H1 (cell line): ENCODE measurements at regions not wholly inside any gene's neighbourhood (a gene's known extent, or its start where the extent isn't known, plus 50 kb on each side); places are given as distances from the start of the nearest gene placed in this dataset.

Experiments used
- CTCF ChIA-PET: fragments of 300-600 bp; sonication (Branson Sonifier 250); formaldehyde crosslinking; loops from one replicate; lab custom pipeline; 2021; ENCODE audit not compliant: partially characterized antibody; lab: Charles Lee
- POLR2A ChIA-PET: fragments of 300-600 bp; sonication (Branson Sonifier 250); formaldehyde crosslinking; loops from one replicate; lab custom pipeline; 2021; ENCODE audit warnings: inconsistent platforms; ENCODE audit not compliant: partially characterized antibody; lab: Charles Lee
- DNase-seq, 2 experiments: peaks; one replicate each; pipeline versions ENCODE4 v3.0.0 to v3.0.0-alpha.2; 2010 to 2022; ENCODE audit warnings: low spot score in 2 of 2, low read depth in 1 of 2, mixed read lengths in 1 of 2
- FAIRE-seq: peaks from 2 replicates; lab custom pipeline; 2011; peaks lifted over from hg19 to GRCh38; lab: Jason Lieb, UNC
- H2AFZ ChIP-seq: 2 replicates; pipeline ENCODE4 v1.8.1; 2012; ENCODE audit warnings: low read length, inconsistent platforms
- H2AK5ac ChIP-seq: 2 replicates; pipeline ENCODE4 v1.6.1; 2013; ENCODE audit warnings: low read depth, low read length
- H2BK120ac ChIP-seq: replicated peaks from 2 replicates; pipeline ENCODE3; 2013; ENCODE audit warnings: low read depth, low read length, inconsistent platforms
- H2BK12ac ChIP-seq: 2 replicates; pipeline ENCODE4 v1.6.1; 2013; ENCODE audit warnings: low read depth, low read length
- H2BK15ac ChIP-seq: 2 replicates; pipeline ENCODE4 v1.6.1; 2013; ENCODE audit warnings: low read length
- H2BK20ac ChIP-seq: 2 replicates; pipeline ENCODE4 v1.6.1; 2013; ENCODE audit warnings: low read length
- H2BK5ac ChIP-seq: 2 replicates; pipeline ENCODE4 v1.6.1; 2013; ENCODE audit warnings: low read depth, low read length
- H3K14ac ChIP-seq: 2 replicates; pipeline ENCODE4 v1.6.1; 2013; ENCODE audit warnings: inconsistent platforms; ENCODE audit not compliant: insufficient read length
- H3K18ac ChIP-seq: 2 replicates; pipeline ENCODE4 v1.6.1; 2013; ENCODE audit warnings: low read length; ENCODE audit errors: extremely low read depth
- H3K23ac ChIP-seq: 2 replicates; pipeline ENCODE4 v1.6.1; 2013; ENCODE audit warnings: inconsistent platforms; ENCODE audit not compliant: insufficient read length
- H3K23me2 ChIP-seq: 2 replicates; pipeline ENCODE4 v1.6.1; 2013; ENCODE audit warnings: low read depth, low read length
- H3K27ac ChIP-seq: 2 replicates; pipeline ENCODE4 v1.6.1; 2011; ENCODE audit warnings: low read depth, low read length, inconsistent platforms
- H3K27me3 ChIP-seq, 4 experiments: replicated peaks in 1 of 4; 1 replicate in 1 of 4; 2 replicates in 3 of 4; pipeline versions ENCODE4 v1.6.1 to v1.8.1; 2011 to 2013; ENCODE audit warnings: low read length in 3 of 4, mild to moderate bottlenecking in 3 of 4, inconsistent platforms in 2 of 4, mixed read lengths in 2 of 4, moderate library complexity in 1 of 4; ENCODE audit not compliant: control insufficient read depth in 3 of 4, insufficient read depth in 3 of 4; ENCODE audit errors: extremely low read depth in 1 of 4
- H3K36me3 ChIP-seq, 4 experiments: 2 replicates each; pipeline versions ENCODE4 v1.6.1 to v1.8.1; 2011 to 2013; ENCODE audit warnings: mild to moderate bottlenecking in 4 of 4, low read length in 3 of 4, moderate library complexity in 2 of 4, control low read depth in 1 of 4, inconsistent platforms in 1 of 4; ENCODE audit not compliant: insufficient read depth in 4 of 4, control insufficient read depth in 2 of 4
- H3K4ac ChIP-seq: replicated peaks from 2 replicates; pipeline ENCODE3; 2013; ENCODE audit warnings: low read length, low read depth, mixed read lengths, inconsistent platforms; ENCODE audit not compliant: insufficient read length
- H3K4me1 ChIP-seq, 4 experiments: replicated peaks in 1 of 4; 1 replicate in 1 of 4; 2 replicates in 3 of 4; pipeline versions ENCODE4 v1.6.1 to v1.8.1; 2011 to 2013; ENCODE audit warnings: low read length in 3 of 4, inconsistent platforms in 2 of 4, mixed read lengths in 1 of 4; ENCODE audit not compliant: insufficient read depth in 4 of 4, control insufficient read depth in 3 of 4
- H3K4me2 ChIP-seq, 2 experiments: 2 replicates each; pipeline versions ENCODE4 v1.6.1 to v1.8.1; 2011 to 2013; ENCODE audit warnings: low read depth in 2 of 2, low read length in 2 of 2, control low read depth in 1 of 2, inconsistent platforms in 1 of 2, mild to moderate bottlenecking in 1 of 2; ENCODE audit not compliant: insufficient read depth in 1 of 2
- H3K4me3 ChIP-seq, 4 experiments: fragments of 200-600, 300-600 bp in 1 of 4; sonication (generic), shearing (Covaris generic), sonication (Bioruptor Twin) in 1 of 4; 2 replicates each; pipeline versions ENCODE4 v1.5.1 to v1.8.1; 2011 to 2016; ENCODE audit warnings: low read length in 4 of 4, low read depth in 3 of 4, control low read depth in 2 of 4, inconsistent platforms in 2 of 4, mild to moderate bottlenecking in 2 of 4, mixed read lengths in 1 of 4, moderate library complexity in 1 of 4; ENCODE audit not compliant: insufficient read depth in 2 of 4; ENCODE audit errors: extremely low read depth in 1 of 4
- H3K56ac ChIP-seq: replicated peaks from 2 replicates; pipeline ENCODE3; 2013; ENCODE audit warnings: low read depth, mild to moderate bottlenecking, mixed read lengths, low read length, inconsistent platforms; ENCODE audit not compliant: insufficient read length
- H3K79me1 ChIP-seq: 2 replicates; pipeline ENCODE4 v1.6.1; 2013; ENCODE audit warnings: low read depth, low read length, control low read depth
- H3K79me2 ChIP-seq, 2 experiments: 2 replicates each; pipeline versions ENCODE4 v1.6.1 to v1.8.1; 2012 to 2013; ENCODE audit warnings: low read length in 2 of 2, mild to moderate bottlenecking in 2 of 2, inconsistent platforms in 1 of 2; ENCODE audit not compliant: insufficient read depth in 2 of 2, control insufficient read depth in 1 of 2
- H3K9ac ChIP-seq, 4 experiments: replicated peaks in 1 of 4; 1 replicate in 1 of 4; 2 replicates in 3 of 4; pipeline versions ENCODE4 v1.6.1 to v1.8.1; 2011 to 2013; ENCODE audit warnings: low read depth in 3 of 4, low read length in 3 of 4, control low read depth in 2 of 4, mild to moderate bottlenecking in 2 of 4, moderate library complexity in 2 of 4, inconsistent platforms in 1 of 4; ENCODE audit errors: extremely low read depth in 1 of 4
- H3K9me3 ChIP-seq, 2 experiments: 2 replicates each; pipeline versions ENCODE4 v1.6.1 to v1.8.1; 2012 to 2013; ENCODE audit warnings: mild to moderate bottlenecking in 2 of 2, moderate library complexity in 2 of 2, control low read depth in 1 of 2, inconsistent platforms in 1 of 2, low read depth in 1 of 2, low read length in 1 of 2, mixed read lengths in 1 of 2; ENCODE audit not compliant: insufficient read depth in 2 of 2
- H4K20me1 ChIP-seq, 2 experiments: replicated peaks in 1 of 2; 2 replicates each; pipeline versions ENCODE3 to v1.8.1; 2011 to 2013; ENCODE audit warnings: inconsistent platforms in 2 of 2, low read length in 2 of 2, mild to moderate bottlenecking in 1 of 2; ENCODE audit not compliant: insufficient read depth in 2 of 2, control insufficient read depth in 1 of 2
- H4K5ac ChIP-seq: 2 replicates; pipeline ENCODE4 v1.6.1; 2013; ENCODE audit warnings: low read length, low read depth, mixed read lengths, inconsistent platforms; ENCODE audit not compliant: insufficient read length
- H4K8ac ChIP-seq: 2 replicates; pipeline ENCODE4 v1.8.0; 2013; ENCODE audit warnings: mild to moderate bottlenecking, moderate library complexity, low read length, inconsistent platforms; ENCODE audit not compliant: insufficient read depth; ENCODE audit errors: extremely low read depth
- H4K91ac ChIP-seq: replicated peaks from 2 replicates; pipeline ENCODE3; 2013; ENCODE audit warnings: low read length, mixed read lengths, inconsistent platforms; ENCODE audit not compliant: insufficient read length
- BRCA1 ChIP-seq: IDR thresholded peaks from 2 replicates; pipeline ENCODE4 v1.6.1; 2012; ENCODE audit warnings: low read depth, low read length, improper control_type of control experiment
- CREB1 ChIP-seq: IDR thresholded peaks from 2 replicates; pipeline ENCODE4 v1.6.1; 2012; ENCODE audit warnings: inconsistent platforms
- EZH2 ChIP-seq: fragments of 200-600 bp; sonication (generic); IDR thresholded peaks from 2 replicates; pipeline ENCODE4 v1.7.1; 2012; ENCODE audit warnings: low read depth, mild to moderate bottlenecking, moderate library complexity, low read length, inconsistent platforms; ENCODE audit not compliant: severe bottlenecking
- JUN ChIP-seq: IDR thresholded peaks from 2 replicates; pipeline ENCODE4 v1.6.1; 2011; ENCODE audit warnings: low read depth, mild to moderate bottlenecking, improper control_type of control experiment, low read length
- NRF1 ChIP-seq: IDR thresholded peaks from 2 replicates; pipeline ENCODE4 v1.6.1; 2011; ENCODE audit warnings: mild to moderate bottlenecking, low read depth, low read length, improper control_type of control experiment
- RAD21 ChIP-seq, 2 experiments: IDR thresholded peaks in 1 of 2; conservative IDR thresholded peaks in 1 of 2; 2 replicates each; pipeline ENCODE4 v1.6.1; 2011; ENCODE audit warnings: low read depth in 2 of 2, low read length in 2 of 2, improper control_type of control experiment in 1 of 2, inconsistent platforms in 1 of 2, mild to moderate bottlenecking in 1 of 2, moderate library complexity in 1 of 2
- RFX5 ChIP-seq: IDR thresholded peaks from 2 replicates; pipeline ENCODE4 v1.6.1; 2011; ENCODE audit warnings: low read depth, low read length, improper control_type of control experiment, borderline replicate concordance
- SAP30 ChIP-seq: fragments of 300-600 bp; sonication (generic); IDR thresholded peaks from 2 replicates; pipeline ENCODE4 v1.7.1; 2012; ENCODE audit warnings: low read length, moderate library complexity, mild to moderate bottlenecking, inconsistent platforms; ENCODE audit not compliant: insufficient read depth, insufficient replicate concordance
- SRF ChIP-seq: IDR thresholded peaks from 2 replicates; pipeline ENCODE4 v1.6.1; 2011; ENCODE audit warnings: mild to moderate bottlenecking, low read depth, low read length, moderate library complexity
- TBP ChIP-seq: IDR thresholded peaks from 2 replicates; pipeline ENCODE4 v1.6.1; 2011; ENCODE audit warnings: low read depth, low read length, improper control_type of control experiment
- USF2 ChIP-seq: IDR thresholded peaks from 2 replicates; pipeline ENCODE4 v1.6.1; 2011; ENCODE audit warnings: low read length, improper control_type of control experiment
- YY1 ChIP-seq: IDR thresholded peaks from 2 replicates; pipeline ENCODE4 v1.6.1; 2011; ENCODE audit warnings: low read depth, mild to moderate bottlenecking, low read length
- WGBS, 2 experiments: shearing (Covaris generic) in 1 of 2; methylation state at CpG; one replicate each; pipeline versions ENCODE4 v1.1.6 to v1.1.7; 2013 to 2015; ENCODE audit warnings: low lambda C conversion rate in 2 of 2, mixed read lengths in 2 of 2, inconsistent platforms in 1 of 2, low coverage in 1 of 2, missing lambda C conversion rate in 1 of 2; ENCODE audit not compliant: insufficient replicate concordance in 2 of 2, insufficient coverage in 1 of 2, insufficient read length in 1 of 2; ENCODE audit errors: extremely low coverage in 1 of 2, missing lambda C conversion rate in 1 of 2; 5-methylcytosine and 5-hydroxymethylcytosine counted together
- TF ChIP-seq, protein P1 (sequence below): IDR thresholded peaks from 2 replicates; pipeline ENCODE4 v1.6.1; 2011; ENCODE audit warnings: low read depth, mild to moderate bottlenecking, low read length; ENCODE audit not compliant: insufficient read depth

DNA sequence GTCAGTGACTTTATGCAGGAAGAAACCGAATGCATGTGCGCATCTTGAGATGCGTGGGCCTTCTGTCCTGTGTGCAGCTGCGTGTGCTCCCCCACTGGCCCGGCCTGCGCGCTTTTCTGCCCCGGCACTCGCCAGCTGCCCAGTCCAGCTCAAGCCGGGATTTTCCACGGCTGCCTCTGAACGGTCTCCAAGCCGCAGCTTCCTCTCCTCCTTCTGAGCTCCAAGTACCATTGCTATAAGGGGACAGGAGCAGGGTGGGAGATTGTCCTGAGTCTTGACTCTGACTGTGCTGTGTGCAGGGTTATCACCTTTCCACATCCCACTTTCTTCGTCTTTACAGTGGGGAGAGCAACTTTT is 302.8 kb downstream of the THBS2 start:
- DNase-seq (no peak), FAIRE-seq (no peak)
- no peaks in the 10 kb centered on the region for H3K36me3 ChIP-seq
- H3K4me1 ChIP-seq = no peaks in the 10 kb centered on the region
- no peak overlapping the region for H2BK20ac ChIP-seq
- H2BK15ac ChIP-seq = no peak overlapping the region
- no peaks in the 10 kb centered on the region for H4K20me1 ChIP-seq
- no peak overlapping the region for H2AFZ ChIP-seq
- H3K4me2 ChIP-seq = no peak overlapping the region
- no peak overlapping the region for H3K56ac ChIP-seq
- no peak overlapping the region for H3K23ac ChIP-seq
- 91% methylated on average over 13 of the region's 14 CpGs; no CpG with 5 or more reads in 1 of the 2 experiments for WGBS, 2 experiments
- no peak overlapping the region for H3K27ac ChIP-seq
- ChIA-PET POLR2A (no interaction called here), CTCF (interaction anchor here (1.0 kb wide), 1 partner anchor 277 kb away, joined by 3 read pairs; no protein-coding TSS in a partner anchor)
- H3K18ac ChIP-seq = no peak overlapping the region
- H3K23me2 ChIP-seq = no peaks in the 10 kb centered on the region
- no peaks in the 10 kb centered on the region for H3K79me2 ChIP-seq
- H3K79me1 ChIP-seq = no peaks in the 10 kb centered on the region
- H2BK120ac ChIP-seq = no peak overlapping the region
- H3K14ac ChIP-seq = no peak overlapping the region
- H3K9ac ChIP-seq = no peak overlapping the region
- H3K4ac ChIP-seq = no peak overlapping the region
- no peaks in the 10 kb centered on the region for H3K27me3 ChIP-seq
- no peak overlapping the region for H2AK5ac ChIP-seq
- no peak overlapping the region for H4K8ac ChIP-seq
- no peak overlapping the region for H2BK12ac ChIP-seq
- H3K9me3 ChIP-seq = peaks cover 5 to 8% of the 10 kb centered on the region in 2 experiments; a peak in 2 of 4 replicates
- H3K4me3 ChIP-seq = no peak overlapping the region
- H4K5ac ChIP-seq = no peak overlapping the region
- no peak overlapping the region for H2BK5ac ChIP-seq
- H4K91ac ChIP-seq = no peak overlapping the region
- TF ChIP-seq, protein P1, sequence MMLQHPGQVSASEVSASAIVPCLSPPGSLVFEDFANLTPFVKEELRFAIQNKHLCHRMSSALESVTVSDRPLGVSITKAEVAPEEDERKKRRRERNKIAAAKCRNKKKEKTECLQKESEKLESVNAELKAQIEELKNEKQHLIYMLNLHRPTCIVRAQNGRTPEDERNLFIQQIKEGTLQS = no peak
- TF ChIP-seq EZH2 = no peak
- no peak for TF ChIP-seq RFX5
- no peak for TF ChIP-seq SAP30
- no peak for TF ChIP-seq NRF1
- TF ChIP-seq CREB1 = no peak
- TF ChIP-seq JUN = no peak
- no peak for TF ChIP-seq RAD21 (IDR thresholded peaks at IDR 0.05 in 1 of 2, conservative IDR thresholded peaks at IDR 0.05 in 1 of 2; ENCODE audit: low read depth in 2 of 2, low read length in 2 of 2)
- TF ChIP-seq USF2 = no peak
- TF ChIP-seq SRF = no peak
- no peak for TF ChIP-seq TBP
- no peak for TF ChIP-seq BRCA1
- no peak for TF ChIP-seq YY1
